ENCODE measurements at regions not wholly inside any gene's neighbourhood (a gene's known extent, or its start where the extent isn't known, plus 50 kb on each side); places are given as distances from the start of the nearest gene placed in this dataset.

GRCh38 chr5:106376522-106376921 lies 1294.2 kb downstream of the EFNA5 start:
- Histone ChIP-seq H3K4me3 (ENCODE audit: low read depth, low read length) (no peak overlapping the region), H3K36me3 (replicated peaks) (no peaks in the 10 kb centered on the region), H3K27ac (no peak overlapping the region), H3K27me3 (replicated peaks) (no peaks in the 10 kb centered on the region)
- no peak for TF ChIP-seq CTCF (IDR thresholded peaks at IDR 0.05; ENCODE audit: low read depth, low read length, missing control alignments)
- no peak for DNase-seq
- in situ Hi-C loops (cut with HindIII; ENCODE audit: low pct_ligation_motif_present, low sequenced_read_pairs): no loop called here

DNA sequence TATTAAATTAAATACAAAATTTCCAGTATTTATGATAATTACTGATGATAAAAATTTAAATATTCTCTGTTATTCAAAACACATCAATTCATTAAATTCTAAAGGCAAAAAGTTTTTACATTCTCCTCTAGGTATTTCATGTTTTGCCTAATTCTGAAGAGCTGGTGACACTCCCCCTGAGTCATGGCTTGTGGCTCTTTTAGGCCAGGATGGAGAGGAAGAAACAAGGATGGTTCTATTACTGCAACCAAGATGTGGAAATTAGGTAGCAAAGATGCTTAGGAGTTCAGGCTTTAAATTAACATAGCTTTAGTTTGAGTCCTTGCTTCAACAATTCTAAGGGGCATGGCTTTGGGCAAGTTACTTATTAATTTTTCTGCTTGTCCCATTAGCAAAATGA lies 1295.8 kb downstream of the EFNA5 start:
- in situ Hi-C loops (cut with HindIII; ENCODE audit: low pct_ligation_motif_present, low sequenced_read_pairs): no loop called here
- no peak for TF ChIP-seq CTCF (IDR thresholded peaks at IDR 0.05; ENCODE audit: low read depth, low read length, missing control alignments)
- DNase-seq: no peak
- no peak overlapping the region for H3K4me3 ChIP-seq (ENCODE audit: low read depth, low read length)
- no peaks in the 10 kb centered on the region for H3K36me3 ChIP-seq (replicated peaks)
- H3K27me3 ChIP-seq (replicated peaks): no peaks in the 10 kb centered on the region
- H3K27ac ChIP-seq: no peak overlapping the region

DNA sequence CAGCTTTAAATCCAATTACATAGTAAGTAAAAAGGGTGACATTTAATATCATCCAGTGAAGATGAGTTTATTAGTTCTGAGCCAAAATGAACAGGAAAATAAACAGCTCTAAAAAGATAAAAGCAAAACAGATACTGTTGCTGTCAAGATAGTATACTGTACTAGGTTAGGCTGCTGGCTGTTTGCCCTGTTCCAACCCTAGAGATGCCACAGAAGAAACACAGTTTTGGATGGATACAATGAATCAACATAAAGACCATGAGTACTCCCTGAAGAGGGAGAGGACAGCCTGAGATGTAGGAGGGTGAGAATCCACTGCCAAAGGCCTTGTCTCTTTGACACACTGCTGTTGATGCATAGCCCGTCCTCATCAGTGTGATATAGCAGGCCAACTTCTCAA lies 1302.7 kb downstream of the EFNA5 start:
- Histone ChIP-seq H3K36me3 (replicated peaks) (no peaks in the 10 kb centered on the region), H3K27ac (no peak overlapping the region), H3K27me3 (replicated peaks) (no peaks in the 10 kb centered on the region), H3K4me3 (ENCODE audit: low read depth, low read length) (no peak overlapping the region)
- TF ChIP-seq CTCF (IDR thresholded peaks at IDR 0.05; ENCODE audit: low read depth, low read length, missing control alignments): no peak
- DNase-seq: no peak
- in situ Hi-C loops (cut with HindIII; ENCODE audit: low pct_ligation_motif_present, low sequenced_read_pairs): no loop called here

- in situ Hi-C loops (cut with HindIII; ENCODE audit: low pct_ligation_motif_present, low sequenced_read_pairs): no loop called here
- Histone ChIP-seq H3K4me3 (ENCODE audit: low read depth, low read length) (no peak overlapping the region), H3K27ac (no peak overlapping the region), H3K27me3 (replicated peaks) (no peaks in the 10 kb centered on the region), H3K36me3 (replicated peaks) (no peaks in the 10 kb centered on the region)
- TF ChIP-seq CTCF (IDR thresholded peaks at IDR 0.05; ENCODE audit: low read depth, low read length, missing control alignments): no peak
- no peak for DNase-seq
Observed at GRCh38 chr5:106367281-106367680, 1303.5 kb downstream of the EFNA5 start.

GRCh38 chr5:106363578-106363977 lies 1307.2 kb downstream of the EFNA5 start:
- Histone ChIP-seq H3K4me3 (ENCODE audit: low read depth, low read length) (no peak overlapping the region), H3K36me3 (replicated peaks) (no peaks in the 10 kb centered on the region), H3K27ac (no peak overlapping the region), H3K27me3 (replicated peaks) (no peaks in the 10 kb centered on the region)
- DNase-seq: no peak
- in situ Hi-C loops (cut with HindIII; ENCODE audit: low pct_ligation_motif_present, low sequenced_read_pairs): no loop called here
- TF ChIP-seq CTCF (IDR thresholded peaks at IDR 0.05; ENCODE audit: low read depth, low read length, missing control alignments): no peak

GRCh38 chr5:106361905-106362304 lies 1308.8 kb downstream of the EFNA5 start:
- H3K36me3 ChIP-seq (replicated peaks): no peaks in the 10 kb centered on the region
- TF ChIP-seq CTCF (IDR thresholded peaks at IDR 0.05; ENCODE audit: low read depth, low read length, missing control alignments): no peak
- no peak overlapping the region for H3K27ac ChIP-seq
- in situ Hi-C loops (cut with HindIII; ENCODE audit: low pct_ligation_motif_present, low sequenced_read_pairs): no loop called here
- no peaks in the 10 kb centered on the region for H3K27me3 ChIP-seq (replicated peaks)
- DNase-seq: no peak
- H3K4me3 ChIP-seq (ENCODE audit: low read depth, low read length): no peak overlapping the region
